IMR-90 (cell line): ENCODE measurements at regions not wholly inside any gene's neighbourhood (a gene's known extent, or its start where the extent isn't known, plus 50 kb on each side); places are given as distances from the start of the nearest gene placed in this dataset.

ENCODE experiments used
- ATAC-seq: fragments of 200-7000 bp; cut with Tn5 transposase; 2 replicates; pipeline ENCODE4 v1.9.1; 2020; ENCODE audit warnings: low read depth, mild to moderate bottlenecking, moderate library complexity
- BruUV-seq: library from RNA; stranded (reverse); fragments of 400-500 nt; replicated peaks from 2 replicates; lab custom pipeline; 2021; lab: Mats Ljungman, UMichigan
- CTCF ChIA-PET: fragments of 300-600 bp; formaldehyde crosslinking; extraction: SDS; loops from one replicate; lab custom pipeline; 2021; ENCODE audit warnings: antibody characterized with exemption; lab: Yijun Ruan, JAX
- POLR2A ChIA-PET: fragments of 300-600 bp; sonication (Branson Sonifier 250); formaldehyde crosslinking; loops from one replicate; lab custom pipeline; 2022; ENCODE audit warnings: antibody characterized with exemption; ENCODE audit not compliant: unreplicated experiment; lab: Charles Lee
- DNase-seq: peaks from one replicate; pipeline ENCODE4 v3.0.0; 2013
- H2AFZ ChIP-seq: replicated peaks from 2 replicates; pipeline ENCODE3; 2013; ENCODE audit warnings: low read length, mild to moderate bottlenecking; ENCODE audit not compliant: poor library complexity
- H2AK5ac ChIP-seq: 2 replicates; pipeline ENCODE4 v1.6.1; 2013; ENCODE audit warnings: low read depth, low read length, inconsistent platforms
- H2AK9ac ChIP-seq: replicated peaks from 2 replicates; pipeline ENCODE3; 2013; ENCODE audit warnings: mild to moderate bottlenecking, low read depth, low read length, moderate library complexity; ENCODE audit not compliant: poor library complexity
- H2BK120ac ChIP-seq: 2 replicates; pipeline ENCODE4 v1.6.1; 2013; ENCODE audit warnings: low read depth, low read length, inconsistent platforms
- H2BK15ac ChIP-seq: 3 replicates; pipeline ENCODE4 v1.6.1; 2013; ENCODE audit warnings: low read depth, low read length, inconsistent platforms
- H2BK20ac ChIP-seq: 2 replicates; pipeline ENCODE4 v1.6.1; 2013; ENCODE audit warnings: low read depth, mild to moderate bottlenecking, inconsistent platforms, low read length, moderate library complexity
- H2BK5ac ChIP-seq: 2 replicates; pipeline ENCODE4 v1.6.1; 2013; ENCODE audit warnings: mild to moderate bottlenecking, low read depth, low read length, inconsistent platforms; ENCODE audit not compliant: poor library complexity, severe bottlenecking
- H3K14ac ChIP-seq: replicated peaks from 2 replicates; pipeline ENCODE4 v1.6.1; 2013; ENCODE audit warnings: low read depth, low read length, inconsistent platforms
- H3K18ac ChIP-seq: 2 replicates; pipeline ENCODE4 v1.6.1; 2013; ENCODE audit warnings: low read depth, low read length, control low read depth
- H3K23ac ChIP-seq: 2 replicates; pipeline ENCODE4 v1.6.1; 2013; ENCODE audit warnings: low read depth, low read length, inconsistent platforms
- H3K27ac ChIP-seq: 2 replicates; pipeline ENCODE4 v1.5.1; 2013; ENCODE audit warnings: mild to moderate bottlenecking, control low read depth, low read length; ENCODE audit not compliant: insufficient read depth
- H3K27me3 ChIP-seq: 2 replicates; pipeline ENCODE4 v1.6.1; 2013; ENCODE audit warnings: low read length; ENCODE audit not compliant: control insufficient read depth, insufficient read depth
- H3K36me3 ChIP-seq: 2 replicates; pipeline ENCODE4 v1.6.1; 2013; ENCODE audit warnings: low read length, mixed read lengths; ENCODE audit not compliant: control insufficient read depth, insufficient read depth
- H3K4ac ChIP-seq: 2 replicates; pipeline ENCODE4 v1.6.1; 2013; ENCODE audit warnings: low read depth, low read length, inconsistent platforms
- H3K4me1 ChIP-seq: 2 replicates; pipeline ENCODE4 v1.6.1; 2013; ENCODE audit warnings: low read length, mixed read lengths; ENCODE audit not compliant: control insufficient read depth, insufficient read depth
- H3K4me2 ChIP-seq: 2 replicates; pipeline ENCODE4 v1.6.1; 2013; ENCODE audit warnings: low read depth, mild to moderate bottlenecking, control low read depth, low read length, moderate library complexity
- H3K4me3 ChIP-seq: 2 replicates; pipeline ENCODE4 v1.5.1; 2013; ENCODE audit warnings: low read depth, mild to moderate bottlenecking, control low read depth, low read length, moderate library complexity; ENCODE audit not compliant: insufficient read depth
- H3K56ac ChIP-seq: 2 replicates; pipeline ENCODE4 v1.6.1; 2013; ENCODE audit warnings: low read length, inconsistent platforms; ENCODE audit not compliant: insufficient read depth; ENCODE audit errors: extremely low read depth
- H3K79me1 ChIP-seq, 2 experiments: 2 replicates each; pipeline ENCODE4 v1.6.1; 2013; ENCODE audit warnings: low read length in 2 of 2, inconsistent platforms in 1 of 2, low read depth in 1 of 2
- H3K9ac ChIP-seq: 2 replicates; pipeline ENCODE4 v1.6.1; 2013; ENCODE audit warnings: low read depth, low read length, control low read depth
- H3K9me1 ChIP-seq: 2 replicates; pipeline ENCODE4 v1.6.1; 2013; ENCODE audit warnings: low read length, inconsistent platforms; ENCODE audit not compliant: insufficient read depth
- H3K9me3 ChIP-seq: 2 replicates; pipeline ENCODE4 v1.6.1; 2013; ENCODE audit warnings: low read length; ENCODE audit not compliant: control insufficient read depth, insufficient read depth
- H4K20me1 ChIP-seq: 2 replicates; pipeline ENCODE4 v1.6.1; 2013; ENCODE audit warnings: low read length, inconsistent platforms; ENCODE audit not compliant: insufficient read depth
- H4K5ac ChIP-seq: 2 replicates; pipeline ENCODE4 v1.6.1; 2013; ENCODE audit warnings: mild to moderate bottlenecking, low read depth, low read length, control low read depth
- H4K8ac ChIP-seq, 2 experiments: 2 replicates each; pipeline ENCODE4 v1.6.1; 2013; ENCODE audit warnings: low read depth in 2 of 2, low read length in 2 of 2, control low read depth in 1 of 2, inconsistent platforms in 1 of 2
- H4K91ac ChIP-seq: 2 replicates; pipeline ENCODE4 v1.6.1; 2013; ENCODE audit warnings: low read depth, low read length, inconsistent platforms; ENCODE audit not compliant: insufficient read depth
- BHLHE40 ChIP-seq: fragments of 150-350 bp; IDR thresholded peaks from 2 replicates; pipeline ENCODE4 v1.6.1; 2016; ENCODE audit warnings: mild to moderate bottlenecking, low read depth, low read length
- CEBPB ChIP-seq: IDR thresholded peaks from 2 replicates; pipeline ENCODE4 v1.6.1; 2012; ENCODE audit warnings: low read depth, low read length, improper control_type of control experiment
- CHD1 ChIP-seq: IDR thresholded peaks from 2 replicates; pipeline ENCODE4 v1.6.1; 2012; ENCODE audit warnings: low read depth, low read length, improper control_type of control experiment
- CTCF ChIP-seq: conservative IDR thresholded peaks from 2 replicates; pipeline ENCODE4 v1.5.1; 2012; ENCODE audit warnings: mild to moderate bottlenecking, low read depth, low read length, improper control_type of control experiment
- FOS ChIP-seq: fragments of 150-350 bp; IDR thresholded peaks from 2 replicates; pipeline ENCODE4 v1.6.1; 2016; ENCODE audit warnings: low read depth, low read length
- MAFK ChIP-seq: IDR thresholded peaks from 2 replicates; pipeline ENCODE4 v1.6.1; 2012; ENCODE audit warnings: low read depth, low read length, improper control_type of control experiment
- MAZ ChIP-seq: IDR thresholded peaks from 2 replicates; pipeline ENCODE4 v1.6.1; 2012; ENCODE audit warnings: low read depth, mild to moderate bottlenecking, low read length, improper control_type of control experiment, moderate library complexity, borderline replicate concordance
- MXI1 ChIP-seq: IDR thresholded peaks from 2 replicates; pipeline ENCODE4 v1.6.1; 2012; ENCODE audit warnings: low read depth, mild to moderate bottlenecking, low read length, moderate library complexity, borderline replicate concordance
- NFE2L2 ChIP-seq: fragments of 150-350 bp; IDR thresholded peaks from 2 replicates; pipeline ENCODE4 v1.6.1; 2016; ENCODE audit warnings: low read depth, mild to moderate bottlenecking, low read length
- POLR2A ChIP-seq: IDR thresholded peaks from 2 replicates; pipeline ENCODE4 v1.6.1; 2012; ENCODE audit warnings: mild to moderate bottlenecking, low read depth, low read length
- RAD21 ChIP-seq: IDR thresholded peaks from 2 replicates; pipeline ENCODE4 v1.6.1; 2012; ENCODE audit warnings: low read length, improper control_type of control experiment
- RCOR1 ChIP-seq: IDR thresholded peaks from 2 replicates; pipeline ENCODE4 v1.6.1; 2012; ENCODE audit warnings: mild to moderate bottlenecking, low read length, improper control_type of control experiment; ENCODE audit not compliant: insufficient replicate concordance
- RFX5 ChIP-seq: IDR thresholded peaks from 2 replicates; pipeline ENCODE4 v1.8.0; 2012; ENCODE audit warnings: low read depth, mild to moderate bottlenecking, low read length, moderate library complexity
- SMC3 ChIP-seq: fragments of 150-350 bp; IDR thresholded peaks from 2 replicates; pipeline ENCODE4 v1.6.1; 2016; ENCODE audit warnings: low read depth, mild to moderate bottlenecking, antibody characterized with exemption, low read length, moderate library complexity
- WGBS, 2 experiments: methylation state at CpG; one replicate each; pipeline versions ENCODE4 v1.1.5 to v1.1.7; 2013; ENCODE audit warnings: missing lambda C conversion rate in 2 of 2; ENCODE audit not compliant: insufficient read length in 1 of 2; ENCODE audit errors: extremely low coverage in 2 of 2; 5-methylcytosine and 5-hydroxymethylcytosine counted together
- dilution Hi-C: fragments of 300-500 bp; cut with HindIII; formaldehyde crosslinking; loops from one replicate; pipeline ENCODE4 v1.14.3; 2018; ENCODE audit warnings: low sequenced_read_pairs; ENCODE audit not compliant: unreplicated experiment
- in situ Hi-C: fragments of 300-500 bp; cut with MboI; formaldehyde crosslinking; loops from 3 replicates; pipeline ENCODE4 v1.14.3; 2019; ENCODE audit warnings: low sequenced_read_pairs, inconsistent platforms, mixed read lengths
- intact Hi-C: fragments of 100-400 bp; cut with micrococcal nuclease; formaldehyde crosslinking; loops from 2 replicates; pipeline ENCODE4 v1.10.0; 2022
- TF ChIP-seq, protein P1 (sequence below): fragments of 150-350 bp; IDR thresholded peaks from 2 replicates; pipeline ENCODE4 v1.6.1; 2017; ENCODE audit warnings: mild to moderate bottlenecking, antibody characterized with exemption, low read length, low read depth
- TF ChIP-seq, protein P2 (sequence below): fragments of 150-350 bp; IDR thresholded peaks from 2 replicates; pipeline ENCODE4 v1.6.1; 2016; ENCODE audit warnings: low read depth, mild to moderate bottlenecking, low read length, moderate library complexity, borderline replicate concordance

- dilution Hi-C loops (no loop called here), intact Hi-C loops (no loop called here), in situ Hi-C loops (no loop called here)
- H4K91ac ChIP-seq = no peak overlapping the region
- H4K8ac ChIP-seq = no peak overlapping the region
- ChIA-PET CTCF (no interaction called here), POLR2A (no interaction called here)
- H3K4me1 ChIP-seq = no peaks in the 10 kb centered on the region
- H2BK5ac ChIP-seq = no peak overlapping the region
- no peak overlapping the region for H3K27ac ChIP-seq
- H3K4ac ChIP-seq = no peak overlapping the region
- H3K56ac ChIP-seq = no peak overlapping the region
- no peaks in the 10 kb centered on the region for H3K36me3 ChIP-seq
- no peaks in the 10 kb centered on the region for H3K27me3 ChIP-seq
- no peak overlapping the region for H3K23ac ChIP-seq
- no peaks in the 10 kb centered on the region for H4K20me1 ChIP-seq
- H3K9ac ChIP-seq = no peak overlapping the region
- H3K9me1 ChIP-seq = no peaks in the 10 kb centered on the region
- no peak overlapping the region for H3K4me2 ChIP-seq
- H2BK20ac ChIP-seq = no peak overlapping the region
- no peak for DNase-seq
- no peak overlapping the region for H2AK9ac ChIP-seq
- no TSS peak for BruUV-seq
- TF ChIP-seq, protein P1, sequence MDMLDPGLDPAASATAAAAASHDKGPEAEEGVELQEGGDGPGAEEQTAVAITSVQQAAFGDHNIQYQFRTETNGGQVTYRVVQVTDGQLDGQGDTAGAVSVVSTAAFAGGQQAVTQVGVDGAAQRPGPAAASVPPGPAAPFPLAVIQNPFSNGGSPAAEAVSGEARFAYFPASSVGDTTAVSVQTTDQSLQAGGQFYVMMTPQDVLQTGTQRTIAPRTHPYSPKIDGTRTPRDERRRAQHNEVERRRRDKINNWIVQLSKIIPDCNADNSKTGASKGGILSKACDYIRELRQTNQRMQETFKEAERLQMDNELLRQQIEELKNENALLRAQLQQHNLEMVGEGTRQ = no peak
- TF ChIP-seq RFX5 (no peak), FOS (no peak), CHD1 (no peak), CEBPB (no peak), NFE2L2 (no peak), MAZ (no peak), RAD21 (no peak), POLR2A (no peak), SMC3 (no peak), RCOR1 (no peak), CTCF (no peak), MXI1 (no peak), BHLHE40 (no peak), MAFK (no peak)
- TF ChIP-seq, protein P2, sequence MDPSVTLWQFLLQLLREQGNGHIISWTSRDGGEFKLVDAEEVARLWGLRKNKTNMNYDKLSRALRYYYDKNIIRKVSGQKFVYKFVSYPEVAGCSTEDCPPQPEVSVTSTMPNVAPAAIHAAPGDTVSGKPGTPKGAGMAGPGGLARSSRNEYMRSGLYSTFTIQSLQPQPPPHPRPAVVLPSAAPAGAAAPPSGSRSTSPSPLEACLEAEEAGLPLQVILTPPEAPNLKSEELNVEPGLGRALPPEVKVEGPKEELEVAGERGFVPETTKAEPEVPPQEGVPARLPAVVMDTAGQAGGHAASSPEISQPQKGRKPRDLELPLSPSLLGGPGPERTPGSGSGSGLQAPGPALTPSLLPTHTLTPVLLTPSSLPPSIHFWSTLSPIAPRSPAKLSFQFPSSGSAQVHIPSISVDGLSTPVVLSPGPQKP = no peak
- H2BK120ac ChIP-seq = no peak overlapping the region
- no peak overlapping the region for H3K18ac ChIP-seq
- H3K9me3 ChIP-seq = no peaks in the 10 kb centered on the region
- H4K5ac ChIP-seq = no peak overlapping the region
- no peak overlapping the region for H2AK5ac ChIP-seq
- H3K4me3 ChIP-seq = no peak overlapping the region
- H3K79me1 ChIP-seq = no peaks in the 10 kb centered on the region
- H3K14ac ChIP-seq = no peak overlapping the region
- WGBS, 2 experiments = no CpG with 5 or more reads among the region's 1 CpG
- no peak overlapping the region for H2BK15ac ChIP-seq
- H2AFZ ChIP-seq = no peak overlapping the region
- ATAC-seq = no peak
Measured at GRCh38 chr4:34236118-34236517, 2008.2 kb downstream of the ARAP2 start.
